SW 1271 (cell line): ENCODE measurements at regions not wholly inside any gene's neighbourhood (a gene's known extent, or its start where the extent isn't known, plus 50 kb on each side); places are given as distances from the start of the nearest gene placed in this dataset.
"Not testable (repeated sequence)": the region's sequence is repeated elsewhere in the genome, so short reads cannot be mapped to it uniquely, and the experiment has no call there.

ENCODE experiments used
- DNase-seq, 2 experiments: peaks; one replicate each; lab custom pipeline; 2025; lab: John Stamatoyannopoulos, UW

GRCh38 chr11:92026664-92027063 is 198.0 kb upstream of the FAT3 start:
- DNase-seq: no peak

- DNase-seq: no peak
Observed at GRCh38 chr11:92024788-92025187, 199.8 kb upstream of the FAT3 start.

- no peak for DNase-seq
Observed at GRCh38 chr11:92022499-92022898, 202.1 kb upstream of the FAT3 start.

GRCh38 chr11:92018332-92018731 is 206.3 kb upstream of the FAT3 start:
- DNase-seq: no peak

GRCh38 chr11:92008249-92008648 is 216.4 kb upstream of the FAT3 start:
- no peak for DNase-seq

- DNase-seq: no peak
Observed at GRCh38 chr11:92002568-92002967, 222.1 kb upstream of the FAT3 start.

GRCh38 chr11:91998481-91998880 is 226.1 kb upstream of the FAT3 start:
- DNase-seq: no peak

- DNase-seq: no peak
Observed at GRCh38 chr11:91997226-91997625, 227.4 kb upstream of the FAT3 start.

GRCh38 chr11:91996526-91996925 is 228.1 kb upstream of the FAT3 start:
- DNase-seq: no peak

- not testable (repeated sequence) for DNase-seq
Observed at GRCh38 chr11:91988443-91988842, 236.2 kb upstream of the FAT3 start.

GRCh38 chr11:91986218-91986617 is 238.4 kb upstream of the FAT3 start:
- DNase-seq: no peak

GRCh38 chr11:91984033-91984584 is 240.5 kb upstream of the FAT3 start:
- DNase-seq: no peak

- no peak for DNase-seq
Observed at GRCh38 chr11:91981995-91982394, 242.6 kb upstream of the FAT3 start.

GRCh38 chr11:91979775-91980174 is 244.8 kb upstream of the FAT3 start:
- DNase-seq: no peak

- DNase-seq: no peak
Observed at GRCh38 chr11:91978747-91979146, 245.9 kb upstream of the FAT3 start.

- no peak for DNase-seq
Observed at GRCh38 chr11:91972665-91973266, 251.9 kb upstream of the FAT3 start.

GRCh38 chr11:91970624-91971023 is 254.0 kb upstream of the FAT3 start:
- no peak for DNase-seq

GRCh38 chr11:91969486-91969885 is 255.1 kb upstream of the FAT3 start:
- DNase-seq: no peak

- no peak for DNase-seq
Observed at GRCh38 chr11:91967691-91968045, 256.9 kb upstream of the FAT3 start.

- no peak for DNase-seq
Observed at GRCh38 chr11:91967026-91967690, 257.5 kb upstream of the FAT3 start.

- DNase-seq: no peak
Observed at GRCh38 chr11:91966368-91966767, 258.2 kb upstream of the FAT3 start.

GRCh38 chr11:91960770-91961169 is 263.8 kb upstream of the FAT3 start:
- no peak for DNase-seq

GRCh38 chr11:91959411-91959810 is 265.2 kb upstream of the FAT3 start:
- no peak for DNase-seq

- no peak for DNase-seq
Observed at GRCh38 chr11:91956711-91957110, 267.9 kb upstream of the FAT3 start.
